Astrocyte of the cerebellum (primary cell): ENCODE measurements at regions not wholly inside any gene's neighbourhood (a gene's known extent, or its start where the extent isn't known, plus 50 kb on each side); places are given as distances from the start of the nearest gene placed in this dataset.
A peak's percentile ranks its signal among the peaks of the same experiment; 100 is the strongest.

Experiments
- DNase-seq: peaks from one replicate; pipeline ENCODE4 v3.0.0-alpha.2; 2011; ENCODE audit warnings: low read depth
- H3K4me3 ChIP-seq: 2 replicates; pipeline ENCODE4 v1.5.1; 2011; ENCODE audit warnings: mild to moderate bottlenecking, low read depth, low read length, moderate library complexity
- CTCF ChIP-seq: IDR thresholded peaks from 2 replicates; pipeline ENCODE4 v1.5.1; 2012; ENCODE audit warnings: low read length, low read depth, moderate library complexity, mild to moderate bottlenecking; ENCODE audit errors: missing control alignments
- in situ Hi-C: cut with HindIII; loops from 2 replicates; pipeline ENCODE4 v1.10.0; 2017; ENCODE audit warnings: low sequenced_read_pairs

- TF ChIP-seq CTCF: no peak
- H3K4me3 ChIP-seq: no peak overlapping the region
- in situ Hi-C loops: no loop called here
- DNase-seq: no peak
Observed at GRCh38 chr10:64379898-64380297, 858.7 kb downstream of the REEP3 start.

- H3K4me3 ChIP-seq: no peak overlapping the region
- no peak for TF ChIP-seq CTCF
- DNase-seq: no peak
- in situ Hi-C loops: no loop called here
Observed at GRCh38 chr10:64385355-64385754, 864.2 kb downstream of the REEP3 start.

DNA sequence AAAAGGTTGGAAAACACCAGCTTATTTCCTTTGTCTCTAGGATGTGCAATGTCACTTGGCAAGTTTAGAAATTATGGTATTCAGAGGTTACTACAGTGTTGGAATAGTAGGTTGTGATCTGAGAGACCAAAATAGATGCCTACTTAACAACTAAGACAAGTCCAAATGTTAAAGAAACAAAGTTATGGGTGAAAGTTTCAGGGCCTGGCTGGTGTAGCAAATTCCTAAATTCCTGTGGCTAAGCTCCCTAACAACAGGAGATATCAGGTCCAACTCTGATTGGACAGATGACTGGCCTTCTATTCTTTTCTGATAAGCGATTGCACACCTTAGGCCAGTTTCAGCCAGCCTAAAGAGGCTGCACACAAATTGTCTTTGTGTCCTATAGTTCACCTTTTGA is 873.5 kb downstream of the REEP3 start:
- in situ Hi-C loops: no loop called here
- no peak overlapping the region for H3K4me3 ChIP-seq
- TF ChIP-seq CTCF: no peak
- peak; percentile 3 for DNase-seq

GRCh38 chr10:64396105-64396708 is 875.0 kb downstream of the REEP3 start:
- no peak for TF ChIP-seq CTCF
- DNase-seq: peak; percentile 40
- in situ Hi-C loops: no loop called here
- H3K4me3 ChIP-seq: no peak overlapping the region

DNA sequence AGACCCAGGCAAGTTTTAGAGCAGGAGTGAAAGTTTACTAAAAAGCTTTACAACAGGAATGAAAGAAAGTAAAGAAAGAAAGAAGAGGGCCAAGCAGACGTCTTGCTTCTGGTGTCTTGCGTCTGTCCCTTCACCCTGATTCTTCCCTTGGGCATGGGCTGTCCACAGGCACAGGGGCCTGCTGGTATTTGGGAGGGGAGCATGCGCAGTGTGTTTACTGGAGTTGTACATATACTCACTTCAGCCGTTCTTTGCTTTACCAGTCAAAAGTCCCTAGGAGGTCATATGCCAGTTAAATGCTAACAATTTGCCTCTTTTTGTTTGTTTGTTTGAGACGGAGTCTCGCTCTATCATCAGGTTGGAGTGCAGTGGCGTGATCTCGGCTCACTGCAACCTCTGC is 875.9 kb downstream of the REEP3 start:
- DNase-seq: no peak
- TF ChIP-seq CTCF: no peak
- no peak overlapping the region for H3K4me3 ChIP-seq
- in situ Hi-C loops: no loop called here

DNA sequence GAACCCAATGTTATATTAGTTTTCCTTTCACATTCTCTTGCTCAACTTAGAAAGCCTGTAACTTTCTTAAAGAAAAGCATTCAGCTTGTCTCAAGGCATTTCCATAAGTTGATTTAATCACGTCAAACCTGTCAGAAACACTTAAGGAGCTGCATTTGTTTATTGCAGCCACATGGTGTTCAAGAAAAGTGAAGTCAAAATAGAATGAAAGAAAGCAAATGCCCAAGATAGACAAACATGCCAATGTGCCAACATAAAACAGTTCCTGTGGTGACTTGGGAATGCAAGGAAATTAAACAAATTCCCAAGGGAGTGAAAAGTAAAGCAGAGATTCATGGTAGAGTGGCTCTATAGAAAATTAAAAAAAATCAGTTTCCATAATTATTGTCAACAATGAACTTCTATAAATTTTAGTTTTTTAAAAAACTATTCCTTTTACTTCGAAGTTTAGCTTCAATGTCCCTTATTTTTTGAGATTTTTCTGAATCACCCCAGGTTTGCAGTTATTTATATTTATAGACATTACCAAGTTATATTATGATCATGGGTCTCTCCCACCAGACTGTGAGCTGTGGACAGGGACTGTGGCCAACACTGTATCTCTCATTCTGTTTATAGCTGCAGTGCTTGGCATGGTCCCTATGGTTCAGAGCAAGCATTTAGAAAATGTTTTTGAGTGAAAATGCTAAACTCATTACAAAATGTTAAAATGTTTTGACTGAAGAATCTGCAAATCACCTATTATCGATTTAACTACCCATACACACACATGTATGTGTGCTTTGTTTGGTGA is 887.4 kb downstream of the REEP3 start:
- DNase-seq: no peak
- no peak overlapping the region for H3K4me3 ChIP-seq
- TF ChIP-seq CTCF: no peak
- in situ Hi-C loops: no loop called here
